Left ventricle myocardium superior (tissue), 1 donor: ENCODE measurements at regions not wholly inside any gene's neighbourhood (a gene's known extent, or its start where the extent isn't known, plus 50 kb on each side); places are given as distances from the start of the nearest gene placed in this dataset.
"Not testable (repeated sequence)": the region's sequence is repeated elsewhere in the genome, so short reads cannot be mapped to it uniquely, and the experiment has no call there.

Experiments used
- ATAC-seq: fragments of 200-7000 bp; cut with Tn5 transposase; one replicate; pipeline ENCODE4 v1.9.1; 2020; ENCODE audit warnings: mild to moderate bottlenecking, moderate library complexity
- DNase-seq: peaks from one replicate; pipeline ENCODE4 v3.0.0-alpha.2; 2020
- intact Hi-C: fragments of 100-400 bp; cut with micrococcal nuclease; formaldehyde crosslinking; loops from one replicate; pipeline ENCODE4 v1.11.0; 2022
- donor health status: DM: no; HTN: yes; CAD: no; lungs with severe emphysema.

GRCh38 chr14:48274826-48275225 lies 599.4 kb upstream of the MDGA2 start:
- no peak for ATAC-seq
- intact Hi-C loops: no loop called here
- DNase-seq: no peak

- DNase-seq, intact Hi-C loops, ATAC-seq: not testable (repeated sequence)
Measured at GRCh38 chr14:48267926-48268325, 592.5 kb upstream of the MDGA2 start.

DNA sequence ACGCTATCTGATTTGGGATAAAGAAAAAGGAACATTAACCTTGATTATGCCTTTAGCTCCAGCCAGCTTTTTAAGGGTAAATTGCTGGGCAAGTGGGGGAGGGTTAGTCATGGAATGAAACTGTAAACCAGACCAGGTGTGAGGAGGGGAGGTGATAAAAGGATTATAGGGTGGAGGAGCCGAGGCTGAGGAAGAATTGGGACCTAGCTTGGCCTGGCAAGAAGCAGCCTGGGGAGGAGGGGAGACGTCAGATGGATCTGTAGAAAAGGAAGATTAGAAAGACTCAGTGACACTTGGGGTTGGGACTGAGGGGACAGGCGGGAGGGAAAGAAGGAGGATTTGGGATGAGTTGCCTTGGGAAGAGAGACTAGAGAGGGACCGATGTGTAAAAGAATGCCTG lies 590.8 kb upstream of the MDGA2 start:
- intact Hi-C loops, DNase-seq, ATAC-seq: not testable (repeated sequence)

DNA sequence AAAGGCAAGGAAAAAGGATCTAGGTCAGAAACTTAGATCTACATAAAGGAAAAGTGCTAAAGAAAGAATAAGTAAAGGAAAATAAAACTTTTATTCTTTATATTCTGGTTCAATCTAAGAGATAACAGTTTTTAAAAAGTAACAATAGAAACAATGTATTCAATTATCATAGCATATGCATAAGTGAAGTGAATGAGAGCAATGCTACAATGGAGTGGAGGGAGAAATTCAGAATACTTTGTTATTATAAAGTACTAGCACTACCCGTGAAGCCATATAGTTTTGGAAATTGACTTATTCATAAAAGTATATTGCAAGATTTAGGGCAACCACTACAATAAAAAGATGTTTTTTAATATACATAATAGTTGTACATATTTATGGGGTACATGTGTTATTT lies 586.0 kb upstream of the MDGA2 start:
- intact Hi-C loops: no loop called here
- ATAC-seq (no peak), DNase-seq (no peak)

DNA sequence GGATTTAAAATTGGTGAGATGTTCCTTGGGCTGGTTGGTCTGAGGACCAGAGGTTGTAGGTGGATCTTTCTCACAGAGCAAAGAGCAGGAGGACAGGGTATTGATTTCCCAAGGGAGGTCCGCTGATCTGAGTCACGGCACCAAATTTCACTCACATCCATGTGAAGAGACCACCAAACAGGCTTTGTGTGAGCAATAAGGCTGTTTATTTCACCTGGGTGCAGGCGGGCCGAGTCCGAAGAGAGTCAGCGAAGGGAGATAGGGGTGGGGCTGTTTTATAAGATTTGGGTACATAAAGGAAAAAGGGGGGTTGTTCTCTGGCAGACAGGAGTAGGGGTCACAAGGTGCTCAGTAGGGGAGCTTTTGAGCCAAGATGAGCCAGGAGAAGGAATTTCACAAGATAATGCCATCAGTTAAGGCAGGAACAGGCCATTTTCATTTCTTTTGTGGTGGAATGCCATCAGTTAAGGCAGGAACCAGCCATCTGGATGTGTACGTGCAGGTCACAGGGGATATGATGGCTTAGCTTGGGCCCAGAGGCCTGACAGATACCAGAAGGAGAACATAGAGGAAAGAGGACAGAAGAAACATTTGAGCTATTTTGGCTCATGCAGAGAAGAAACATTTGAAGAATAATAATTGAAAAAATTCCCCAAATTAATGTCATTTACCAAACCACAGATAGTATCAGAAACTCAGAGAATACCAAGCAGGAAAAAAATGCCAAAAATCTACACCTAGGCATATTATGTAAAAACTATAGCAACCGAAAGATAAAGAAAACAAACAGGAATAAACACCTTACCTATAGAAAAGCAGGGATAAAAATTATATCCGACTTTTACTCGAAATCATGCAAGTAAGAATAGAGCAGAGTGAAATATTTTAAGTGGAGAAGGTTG lies 585.2 kb upstream of the MDGA2 start:
- intact Hi-C loops: not testable (repeated sequence)

GRCh38 chr14:48259876-48260275 lies 584.5 kb upstream of the MDGA2 start:
- ATAC-seq, intact Hi-C loops, DNase-seq: not testable (repeated sequence)

More for the DNA sequence above, 585.2 kb upstream of the MDGA2 start:
- DNase-seq, ATAC-seq: not testable (repeated sequence)

- ATAC-seq, DNase-seq, intact Hi-C loops: not testable (repeated sequence)
Measured at GRCh38 chr14:48259232-48259631, 583.8 kb upstream of the MDGA2 start.

DNA sequence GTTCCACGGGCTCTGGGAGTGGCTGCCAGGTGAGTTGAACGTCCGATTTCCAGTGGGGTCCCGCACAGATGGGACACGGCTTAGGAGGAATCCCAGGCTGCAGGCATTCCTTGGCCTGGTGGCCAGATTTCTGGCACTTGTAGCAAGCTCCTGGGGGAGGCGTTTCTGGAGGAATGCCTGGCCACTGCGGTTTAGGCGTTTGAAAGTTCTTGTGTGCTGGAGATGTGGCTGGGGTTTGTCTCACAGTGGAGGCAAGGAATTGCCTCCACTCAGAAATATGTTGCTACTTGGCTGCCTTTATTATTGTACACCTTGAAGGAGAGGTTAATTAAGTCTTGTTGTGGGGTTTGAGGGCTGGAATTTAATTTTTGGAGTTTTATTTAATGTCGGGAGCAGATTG lies 583.3 kb upstream of the MDGA2 start:
- intact Hi-C loops, DNase-seq, ATAC-seq: not testable (repeated sequence)

DNA sequence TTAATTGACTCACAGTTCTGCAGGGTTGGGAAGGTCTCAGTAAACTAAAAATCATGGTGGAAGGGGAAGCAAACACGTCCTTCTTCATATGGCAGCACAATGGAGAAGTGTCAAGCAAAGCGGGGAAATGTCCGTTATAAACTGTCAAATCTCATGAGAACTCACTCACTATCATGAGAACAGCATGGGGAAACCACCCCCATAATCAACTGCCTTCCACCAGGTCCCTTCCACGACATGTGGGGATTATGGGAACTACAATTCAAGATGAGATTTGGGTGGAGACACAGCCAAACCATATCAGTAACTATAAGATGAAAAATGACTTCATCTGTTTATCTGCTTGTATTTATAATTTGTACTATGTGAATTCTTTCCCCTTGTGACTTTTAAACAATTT lies 577.6 kb upstream of the MDGA2 start:
- ATAC-seq: no peak
- intact Hi-C loops: no loop called here
- no peak for DNase-seq

DNA sequence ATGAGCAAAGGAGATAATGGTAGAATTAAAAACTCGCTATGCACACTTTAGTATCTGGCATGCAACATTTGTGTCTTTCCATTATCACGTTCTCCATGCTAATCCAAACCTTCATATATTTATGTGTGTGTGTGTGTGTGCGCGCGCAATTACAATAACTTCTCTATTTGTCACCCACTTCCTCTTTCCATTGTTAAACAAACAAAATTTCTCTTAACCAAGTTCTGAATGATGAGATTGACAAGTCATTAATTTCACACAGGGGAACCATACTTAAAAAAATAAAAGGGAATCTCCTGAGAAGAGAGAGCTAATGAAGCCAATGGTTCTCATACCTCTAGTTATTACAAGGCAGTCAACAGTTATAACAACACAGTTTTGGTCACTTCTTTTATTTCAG lies 575.9 kb upstream of the MDGA2 start:
- intact Hi-C loops: no loop called here

DNA sequence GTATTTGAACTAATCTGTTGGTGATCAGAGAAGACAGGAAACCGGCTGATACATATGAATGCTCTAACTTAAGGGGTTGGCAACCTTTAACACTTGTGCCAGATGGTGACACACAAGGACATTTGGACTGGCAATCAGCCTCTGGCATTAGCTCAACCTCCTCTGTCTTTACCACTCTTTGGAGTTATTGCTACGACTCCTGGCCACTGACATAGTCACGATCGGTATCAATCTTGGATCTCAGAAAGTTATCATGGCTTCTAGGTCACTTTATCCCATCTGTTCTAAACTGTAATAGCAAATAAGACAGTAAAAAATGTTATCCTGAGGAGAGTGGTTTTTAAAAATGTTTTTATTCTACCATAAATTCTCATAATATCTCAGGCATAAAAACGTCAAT lies 575.2 kb upstream of the MDGA2 start:
- no peak for ATAC-seq
- intact Hi-C loops: no loop called here
- DNase-seq: no peak

More for the DNA sequence above, 575.9 kb upstream of the MDGA2 start:
- DNase-seq: no peak
- ATAC-seq: no peak

- ATAC-seq (no peak), DNase-seq (no peak)
- intact Hi-C loops: no loop called here
Measured at GRCh38 chr14:48247977-48248376, 572.6 kb upstream of the MDGA2 start.

- ATAC-seq: no peak
- intact Hi-C loops: no loop called here
- no peak for DNase-seq
Measured at GRCh38 chr14:48243900-48244299, 568.5 kb upstream of the MDGA2 start.

GRCh38 chr14:48229091-48229490 lies 553.7 kb upstream of the MDGA2 start:
- ATAC-seq (no peak), DNase-seq (no peak)
- intact Hi-C loops: no loop called here

DNA sequence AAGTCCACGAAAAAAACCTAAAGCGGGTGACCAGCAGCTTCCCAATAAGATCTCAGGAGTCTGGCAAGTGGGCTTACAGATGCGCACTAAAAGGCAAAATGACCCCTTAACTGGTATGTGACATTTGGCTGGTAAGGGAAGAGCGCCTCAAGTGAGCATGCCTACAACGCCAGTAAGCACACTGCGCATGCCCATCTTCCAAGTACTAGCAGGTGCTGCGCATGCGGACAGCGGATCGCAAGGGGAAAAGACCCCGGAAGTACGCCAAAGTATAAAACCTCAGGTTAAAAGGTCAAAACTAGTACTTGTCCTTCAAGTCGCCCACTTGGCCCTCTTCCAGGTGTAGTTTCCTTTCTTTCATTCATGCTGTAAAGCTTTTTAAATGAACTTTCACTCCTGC lies 518.5 kb upstream of the MDGA2 start:
- DNase-seq (no peak), ATAC-seq (no peak)
- intact Hi-C loops: no loop called here

DNA sequence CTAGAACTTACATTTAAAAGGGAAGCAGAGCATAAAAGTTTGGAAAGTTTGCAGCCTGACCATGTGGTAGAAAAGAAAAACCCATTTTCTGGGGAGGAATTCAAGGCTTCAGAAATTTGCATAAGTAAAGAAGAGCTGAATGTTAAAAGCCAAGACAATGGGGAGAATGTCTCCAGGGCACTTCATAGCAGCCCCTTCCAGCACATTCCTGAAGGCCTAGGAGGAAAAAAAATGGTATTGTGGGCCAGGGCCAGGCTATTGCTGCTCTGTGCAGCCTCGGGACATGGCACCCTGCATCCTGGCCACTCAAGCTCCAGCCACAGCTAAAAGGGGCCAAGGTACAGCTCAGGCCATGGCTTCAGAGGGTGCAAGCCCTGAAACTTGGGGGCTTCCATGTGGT lies 474.2 kb upstream of the MDGA2 start:
- DNase-seq, intact Hi-C loops, ATAC-seq: not testable (repeated sequence)

DNA sequence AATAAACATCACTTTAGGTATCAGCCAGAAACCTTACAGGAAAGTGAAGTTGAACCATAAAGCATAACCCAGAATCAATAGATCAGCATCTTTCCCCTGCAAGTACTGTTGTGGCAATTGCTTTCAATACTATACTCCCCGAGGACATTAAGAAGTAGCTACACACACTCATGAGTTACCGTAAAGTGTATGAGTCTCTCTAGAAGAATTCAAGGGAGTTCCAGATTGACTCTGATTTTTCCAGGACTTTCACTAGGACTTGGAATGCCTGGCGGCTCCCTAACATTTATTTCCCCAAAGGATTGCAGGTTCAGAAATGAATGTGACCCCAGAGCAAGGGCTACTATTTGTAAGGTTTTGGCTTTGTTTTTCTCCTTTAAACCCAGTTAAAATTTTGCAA lies 465.4 kb upstream of the MDGA2 start:
- ATAC-seq (no peak), DNase-seq (no peak)
- intact Hi-C loops: no loop called here

DNA sequence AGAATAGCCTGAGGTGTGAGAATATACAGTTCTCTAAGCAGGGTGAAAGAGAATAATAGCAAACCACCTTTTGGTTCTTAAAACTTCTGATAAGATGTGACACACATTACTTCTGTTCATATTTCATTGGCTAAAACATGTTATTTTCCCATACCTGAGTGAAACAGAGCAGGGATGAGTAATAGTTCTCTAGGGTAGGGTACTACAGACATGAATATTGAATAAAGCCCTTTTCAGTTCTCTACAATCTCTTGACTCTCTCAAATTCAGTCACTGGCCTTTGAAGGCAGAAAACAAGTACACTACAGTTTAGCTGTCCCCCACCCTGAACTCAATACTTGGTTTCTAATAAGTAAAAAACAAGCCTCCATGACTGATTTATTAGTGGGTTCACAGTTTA lies 454.1 kb upstream of the MDGA2 start:
- ATAC-seq (no peak), DNase-seq (no peak)
- intact Hi-C loops: no loop called here

GRCh38 chr14:48127674-48128073 lies 452.3 kb upstream of the MDGA2 start:
- DNase-seq (no peak), ATAC-seq (no peak)
- intact Hi-C loops: no loop called here

GRCh38 chr14:48125654-48126053 lies 450.2 kb upstream of the MDGA2 start:
- intact Hi-C loops: no loop called here
- ATAC-seq (no peak), DNase-seq (no peak)

GRCh38 chr14:48113713-48114112 lies 438.3 kb upstream of the MDGA2 start:
- DNase-seq (no peak), ATAC-seq (no peak)
- intact Hi-C loops: no loop called here
